Neural progenitor cell (in vitro differentiated cells): ENCODE measurements at regions not wholly inside any gene's neighbourhood (a gene's known extent, or its start where the extent isn't known, plus 50 kb on each side); places are given as distances from the start of the nearest gene placed in this dataset.

ENCODE experiments used
- DNase-seq: peaks from one replicate; pipeline ENCODE4 v3.0.0-alpha.2; 2016; ENCODE audit warnings: low spot score
- H2AFZ ChIP-seq: fragments of 200-600 bp; sonication (generic); replicated peaks from 2 replicates; pipeline ENCODE4 v1.6.1; 2016; ENCODE audit warnings: antibody characterized with exemption
- H3F3A ChIP-seq: fragments of 200-600 bp; sonication (generic); 2 replicates; pipeline ENCODE4 v1.6.1; 2016; ENCODE audit warnings: antibody characterized with exemption, low read depth
- H3K27ac ChIP-seq: fragments of 200-600 bp; sonication (generic); 2 replicates; pipeline ENCODE4 v1.5.1; 2016; ENCODE audit warnings: mild to moderate bottlenecking
- H3K27me3 ChIP-seq: fragments of 200-600 bp; sonication (generic); 2 replicates; pipeline ENCODE4 v1.6.1; 2016; ENCODE audit warnings: mild to moderate bottlenecking, moderate library complexity
- H3K36me3 ChIP-seq: fragments of 200-600 bp; sonication (generic); 2 replicates; pipeline ENCODE4 v1.5.1; 2016
- H3K4me1 ChIP-seq: fragments of 200-600 bp; sonication (generic); 2 replicates; pipeline ENCODE4 v1.6.1; 2016; ENCODE audit warnings: mixed run types
- H3K4me2 ChIP-seq: fragments of 200-600 bp; sonication (generic); 2 replicates; pipeline ENCODE4 v1.6.1; 2016
- H3K4me3 ChIP-seq: fragments of 200-600 bp; sonication (generic); 2 replicates; pipeline ENCODE4 v1.5.1; 2016
- H3K79me2 ChIP-seq: fragments of 200-600 bp; sonication (generic); 2 replicates; pipeline ENCODE4 v1.6.1; 2016; ENCODE audit warnings: low read depth
- H3K9ac ChIP-seq: fragments of 200-600 bp; sonication (generic); 2 replicates; pipeline ENCODE4 v1.6.1; 2016
- H3K9me3 ChIP-seq: fragments of 200-600 bp; sonication (generic); 2 replicates; pipeline ENCODE4 v1.5.1; 2016; ENCODE audit warnings: low read depth
- H4K20me1 ChIP-seq: fragments of 200-600 bp; sonication (generic); 2 replicates; pipeline ENCODE4 v1.6.1; 2016; ENCODE audit warnings: low read depth
- H3K27ac Mint-ChIP-seq: 3 replicates; pipeline ENCODE4 v1.8.0; 2021; ENCODE audit warnings: mixed read lengths
- H3K27me3 Mint-ChIP-seq: 2 replicates; pipeline ENCODE4 v1.8.0; 2022; ENCODE audit warnings: low read depth, mild to moderate bottlenecking, inconsistent platforms, moderate library complexity, mixed read lengths; ENCODE audit not compliant: insufficient read depth
- H3K36me3 Mint-ChIP-seq: 3 replicates; pipeline ENCODE4 v1.8.0; 2021; ENCODE audit warnings: mixed read lengths
- H3K4me1 Mint-ChIP-seq: 3 replicates; pipeline ENCODE4 v1.8.0; 2021; ENCODE audit warnings: mixed read lengths
- H3K4me3 Mint-ChIP-seq: 3 replicates; pipeline ENCODE4 v1.8.0; 2021; ENCODE audit warnings: mild to moderate bottlenecking, moderate library complexity, mixed read lengths
- H3K9me3 Mint-ChIP-seq: 3 replicates; pipeline ENCODE4 v1.8.0; 2020; ENCODE audit warnings: mixed read lengths
- CTCF ChIP-seq: fragments of 200-600 bp; sonication (generic); IDR thresholded peaks from 2 replicates; pipeline ENCODE4 v1.5.1; 2017; ENCODE audit warnings: antibody characterized with exemption, mild to moderate bottlenecking
- EZH2 ChIP-seq: fragments of 200-600 bp; sonication (generic); IDR thresholded peaks from 2 replicates; pipeline ENCODE4 v1.6.1; 2017; ENCODE audit warnings: antibody characterized with exemption, mild to moderate bottlenecking, moderate library complexity
- EZH2phosphoT487 ChIP-seq: fragments of 200-600 bp; sonication (generic); IDR thresholded peaks from 2 replicates; pipeline ENCODE4 v1.6.1; 2017; ENCODE audit warnings: antibody characterized with exemption

GRCh38 chr7:156442516-156442915 lies 198.1 kb upstream of the RNF32 start:
- no peak overlapping the region for H3K4me2 ChIP-seq
- Mint-ChIP-seq H3K27me3 (peaks cover 4% of the 10 kb centered on the region), H3K4me3 (no peak overlapping the region), H3K27ac (no peak overlapping the region), H3K4me1 (no peaks in the 10 kb centered on the region), H3K36me3 (no peaks in the 10 kb centered on the region), H3K9me3 (no peaks in the 10 kb centered on the region)
- no peaks in the 10 kb centered on the region for H4K20me1 ChIP-seq
- no peak for DNase-seq
- no peaks in the 10 kb centered on the region for H3K36me3 ChIP-seq
- no peaks in the 10 kb centered on the region for H3K4me1 ChIP-seq
- H3K9ac ChIP-seq, result no peak overlapping the region
- H3K27ac ChIP-seq, result no peak overlapping the region
- H3K4me3 ChIP-seq, result no peak overlapping the region
- no peak for TF ChIP-seq EZH2phosphoT487
- TF ChIP-seq CTCF, result no peak
- no peak for TF ChIP-seq EZH2
- H2AFZ ChIP-seq, result no peak overlapping the region
- no peaks in the 10 kb centered on the region for H3K79me2 ChIP-seq
- no peaks in the 10 kb centered on the region for H3K9me3 ChIP-seq
- H3K27me3 ChIP-seq, result no peaks in the 10 kb centered on the region
- H3F3A ChIP-seq, result no peaks in the 10 kb centered on the region

DNA sequence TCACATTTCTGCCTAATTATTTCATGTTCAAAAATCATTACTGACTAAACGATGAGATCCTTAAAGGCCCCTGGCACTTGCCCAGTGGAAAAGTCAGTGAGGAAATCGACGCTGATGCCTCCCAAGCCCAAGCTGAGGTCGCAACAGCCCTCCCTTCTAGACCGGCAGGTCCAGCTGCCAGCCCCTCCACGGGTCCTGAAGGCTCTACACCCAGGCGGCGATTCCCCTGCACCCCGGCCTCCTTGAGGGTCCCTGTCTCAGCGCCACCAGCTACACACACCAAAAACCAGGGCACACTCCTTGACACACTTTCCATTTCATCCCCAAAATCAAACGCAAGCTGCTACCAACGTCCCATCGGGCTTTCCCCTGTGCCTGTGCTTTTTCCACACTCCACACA lies 200.1 kb upstream of the RNF32 start:
- no peaks in the 10 kb centered on the region for H3K9me3 ChIP-seq
- no peaks in the 10 kb centered on the region for H3K9me3 Mint-ChIP-seq
- no peaks in the 10 kb centered on the region for H3K36me3 Mint-ChIP-seq
- H3K4me1 Mint-ChIP-seq, result no peaks in the 10 kb centered on the region
- no peaks in the 10 kb centered on the region for H3K36me3 ChIP-seq
- H3K79me2 ChIP-seq, result no peaks in the 10 kb centered on the region
- no peaks in the 10 kb centered on the region for H3F3A ChIP-seq
- H3K4me2 ChIP-seq, result no peak overlapping the region
- H3K4me1 ChIP-seq, result no peaks in the 10 kb centered on the region
- no peak overlapping the region for H2AFZ ChIP-seq
- peaks cover 4% of the 10 kb centered on the region for H3K27me3 Mint-ChIP-seq
- no peak overlapping the region for H3K27ac Mint-ChIP-seq
- no peak overlapping the region for H3K27ac ChIP-seq
- TF ChIP-seq EZH2phosphoT487 (no peak), EZH2 (no peak)
- no peak overlapping the region for H3K9ac ChIP-seq
- no peak overlapping the region for H3K4me3 Mint-ChIP-seq
- no peaks in the 10 kb centered on the region for H3K27me3 ChIP-seq
- H3K4me3 ChIP-seq, result no peak overlapping the region
- no peak for DNase-seq
- H4K20me1 ChIP-seq, result no peaks in the 10 kb centered on the region

DNA sequence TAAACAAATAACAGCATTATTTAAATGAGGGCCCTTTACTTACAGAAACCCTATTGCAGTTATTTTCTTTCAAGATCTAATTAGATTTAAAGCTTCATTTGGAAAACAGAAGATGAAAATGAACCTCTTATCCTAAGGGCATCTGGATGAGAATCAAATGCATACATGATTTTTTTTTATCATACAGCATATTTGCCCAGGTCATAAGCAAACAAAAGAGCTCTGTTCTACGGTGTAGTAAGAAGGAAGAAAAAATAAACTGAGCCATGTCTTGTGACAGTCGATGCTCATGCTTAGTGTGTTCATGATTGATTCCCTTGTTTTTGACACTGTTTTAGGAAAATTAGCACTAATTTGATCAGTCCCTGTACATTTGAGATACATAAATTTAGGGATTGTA lies 202.6 kb upstream of the RNF32 start:
- Mint-ChIP-seq H3K4me1 (no peaks in the 10 kb centered on the region), H3K27me3 (peaks cover 4% of the 10 kb centered on the region), H3K27ac (no peak overlapping the region), H3K36me3 (no peaks in the 10 kb centered on the region), H3K4me3 (no peak overlapping the region), H3K9me3 (no peaks in the 10 kb centered on the region)
- H3K79me2 ChIP-seq, result no peaks in the 10 kb centered on the region
- no peaks in the 10 kb centered on the region for H3K27me3 ChIP-seq
- H3K36me3 ChIP-seq, result no peaks in the 10 kb centered on the region
- no peak overlapping the region for H3K4me3 ChIP-seq
- H3K4me2 ChIP-seq, result no peak overlapping the region
- no peaks in the 10 kb centered on the region for H3K9me3 ChIP-seq
- no peaks in the 10 kb centered on the region for H3K4me1 ChIP-seq
- no peak overlapping the region for H3K27ac ChIP-seq
- H3F3A ChIP-seq, result no peaks in the 10 kb centered on the region
- no peak overlapping the region for H2AFZ ChIP-seq
- no peaks in the 10 kb centered on the region for H4K20me1 ChIP-seq
- DNase-seq, result no peak
- TF ChIP-seq EZH2 (no peak), EZH2phosphoT487 (no peak), CTCF (no peak)
- no peak overlapping the region for H3K9ac ChIP-seq

DNA sequence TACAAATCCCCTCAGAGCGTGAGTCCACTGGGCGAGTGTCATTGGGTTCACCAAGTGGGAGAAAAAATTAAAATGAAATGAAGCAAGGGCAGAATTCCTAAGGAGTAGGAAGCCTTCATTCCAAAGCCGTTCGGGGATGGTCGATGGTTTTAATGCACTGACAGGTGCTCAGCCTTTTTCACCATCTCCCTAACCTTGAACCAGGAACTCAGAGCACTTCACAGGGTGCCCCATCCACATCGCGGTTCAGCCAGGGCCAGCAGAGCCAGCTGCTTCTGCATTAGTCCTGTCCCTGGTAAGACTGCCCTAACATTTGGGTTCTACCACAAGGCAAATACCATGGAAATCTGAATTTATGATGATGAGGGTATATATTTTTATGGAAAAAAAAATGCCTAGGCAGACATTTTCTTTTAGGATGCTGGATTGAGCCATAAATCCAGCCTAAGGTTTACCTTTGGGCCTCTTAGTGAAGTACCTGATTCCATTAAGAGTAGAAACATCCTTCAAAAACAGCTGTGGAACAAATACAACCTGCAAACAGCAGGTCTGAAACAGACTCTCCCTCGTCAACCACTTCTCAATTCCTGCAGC lies 203.5 kb upstream of the RNF32 start:
- Histone ChIP-seq H2AFZ (no peak overlapping the region), H3K9ac (no peak overlapping the region), H3K4me3 (no peak overlapping the region), H3K27me3 (no peaks in the 10 kb centered on the region), H3K79me2 (no peaks in the 10 kb centered on the region), H3K4me1 (no peaks in the 10 kb centered on the region), H3F3A (no peaks in the 10 kb centered on the region), H3K36me3 (no peaks in the 10 kb centered on the region), H4K20me1 (no peaks in the 10 kb centered on the region), H3K4me2 (no peak overlapping the region), H3K9me3 (no peaks in the 10 kb centered on the region), H3K27ac (no peak overlapping the region)
- no peak for DNase-seq
- no peak overlapping the region for H3K27ac Mint-ChIP-seq
- H3K27me3 Mint-ChIP-seq, result peaks cover 2% of the 10 kb centered on the region
- H3K4me1 Mint-ChIP-seq, result no peaks in the 10 kb centered on the region
- no peak for TF ChIP-seq CTCF
- no peak for TF ChIP-seq EZH2phosphoT487
- H3K36me3 Mint-ChIP-seq, result no peaks in the 10 kb centered on the region
- no peak overlapping the region for H3K4me3 Mint-ChIP-seq
- no peaks in the 10 kb centered on the region for H3K9me3 Mint-ChIP-seq
